Caco-2 (cell line): ENCODE measurements at regions not wholly inside any gene's neighbourhood (a gene's known extent, or its start where the extent isn't known, plus 50 kb on each side); places are given as distances from the start of the nearest gene placed in this dataset.

Experiments
- BruUV-seq: library from RNA; stranded (reverse); fragments of 400-500 nt; replicated peaks from 2 replicates; lab custom pipeline; 2021; lab: Mats Ljungman, UMichigan
- CTCF ChIA-PET: fragments of 300-600 bp; sonication (Branson Sonifier 250); formaldehyde crosslinking; loops from one replicate; lab custom pipeline; 2022; ENCODE audit warnings: antibody characterized with exemption; lab: Charles Lee
- POLR2A ChIA-PET: fragments of 300-600 bp; sonication (Branson Sonifier 250); formaldehyde crosslinking; loops from one replicate; lab custom pipeline; 2022; ENCODE audit warnings: antibody characterized with exemption; lab: Charles Lee
- DNase-seq, 2 experiments: peaks; one replicate each; pipeline versions ENCODE4 v3.0.0 to v3.0.0-alpha.2; 2020 to 2022
- H3K27me3 ChIP-seq: replicated peaks from 2 replicates; pipeline ENCODE4 v1.6.0; 2011; ENCODE audit warnings: low read length; ENCODE audit not compliant: control insufficient read depth, insufficient read depth
- H3K36me3 ChIP-seq: 2 replicates; pipeline ENCODE4 v1.5.1; 2011; ENCODE audit warnings: low read length; ENCODE audit not compliant: control insufficient read depth, insufficient read depth
- H3K4me1 ChIP-seq: fragments of 250-450 bp; sonication (Bioruptor Pico); 2 replicates; pipeline ENCODE4 v1.5.1; 2020; ENCODE audit warnings: mild to moderate bottlenecking
- H3K4me3 ChIP-seq: 2 replicates; pipeline ENCODE4 v1.5.1; 2011; ENCODE audit warnings: low read depth, mild to moderate bottlenecking, control low read depth, low read length
- H3K9me3 ChIP-seq: fragments of 250-450 bp; sonication (Bioruptor Pico); 2 replicates; pipeline ENCODE4 v1.5.1; 2020; ENCODE audit warnings: mild to moderate bottlenecking, moderate library complexity
- H3K27ac Mint-ChIP-seq: one replicate; pipeline ENCODE4 v1.8.0; 2022; ENCODE audit warnings: mixed read lengths; ENCODE audit not compliant: unreplicated experiment
- H3K27me3 Mint-ChIP-seq: one replicate; pipeline ENCODE4 v1.8.0; 2022; ENCODE audit warnings: mixed read lengths; ENCODE audit not compliant: insufficient read depth, unreplicated experiment
- H3K36me3 Mint-ChIP-seq: one replicate; pipeline ENCODE4 v1.8.0; 2022; ENCODE audit warnings: mild to moderate bottlenecking, mixed read lengths; ENCODE audit not compliant: insufficient read depth, unreplicated experiment
- H3K4me1 Mint-ChIP-seq: one replicate; pipeline ENCODE4 v1.8.0; 2022; ENCODE audit warnings: low read depth, mixed read lengths; ENCODE audit not compliant: unreplicated experiment
- H3K4me3 Mint-ChIP-seq: one replicate; pipeline ENCODE4 v1.8.0; 2022; ENCODE audit warnings: mild to moderate bottlenecking, moderate library complexity, mixed read lengths; ENCODE audit not compliant: unreplicated experiment
- H3K9me3 Mint-ChIP-seq: one replicate; pipeline ENCODE4 v1.8.0; 2022; ENCODE audit warnings: mixed read lengths; ENCODE audit not compliant: unreplicated experiment
- intact Hi-C: fragments of 100-400 bp; cut with micrococcal nuclease; formaldehyde crosslinking; loops from one replicate; pipeline ENCODE4 v1.10.0; 2022; ENCODE audit not compliant: unreplicated experiment
- TF ChIP-seq, protein P1 (sequence below), 2 experiments: fragments of 200-600 bp in 1 of 2; IDR thresholded peaks; 1 replicate in 1 of 2; 2 replicates in 1 of 2; pipeline versions ENCODE4 v1.5.1 to v1.8.0; 2011 to 2022; ENCODE audit warnings: antibody characterized with exemption in 1 of 2, control low read depth in 1 of 2, inconsistent platforms in 1 of 2, low read depth in 1 of 2, low read length in 1 of 2, mild to moderate bottlenecking in 1 of 2, moderate library complexity in 1 of 2; ENCODE audit not compliant: insufficient read depth in 1 of 2, severe bottlenecking in 1 of 2, unreplicated experiment in 1 of 2

DNA sequence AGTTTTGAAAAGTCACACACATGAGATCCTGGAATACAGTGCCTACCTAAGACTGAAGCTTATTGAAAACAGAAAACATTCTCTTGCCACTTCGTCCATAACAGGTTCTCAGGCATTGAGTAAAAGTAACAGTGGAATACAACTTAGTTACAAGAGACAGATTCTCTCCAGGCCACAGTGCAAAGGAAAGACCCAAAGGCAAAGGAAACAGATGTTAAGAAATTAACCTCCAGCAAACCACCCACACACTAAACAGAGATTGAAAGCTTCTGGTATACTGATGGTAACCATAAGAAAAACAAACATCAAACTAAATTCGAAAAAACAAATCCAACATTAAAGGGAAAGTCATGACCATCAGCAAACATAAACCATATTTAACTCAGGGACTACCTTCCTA is 914.7 kb downstream of the SLITRK5 start:
- TF ChIP-seq, protein P1, sequence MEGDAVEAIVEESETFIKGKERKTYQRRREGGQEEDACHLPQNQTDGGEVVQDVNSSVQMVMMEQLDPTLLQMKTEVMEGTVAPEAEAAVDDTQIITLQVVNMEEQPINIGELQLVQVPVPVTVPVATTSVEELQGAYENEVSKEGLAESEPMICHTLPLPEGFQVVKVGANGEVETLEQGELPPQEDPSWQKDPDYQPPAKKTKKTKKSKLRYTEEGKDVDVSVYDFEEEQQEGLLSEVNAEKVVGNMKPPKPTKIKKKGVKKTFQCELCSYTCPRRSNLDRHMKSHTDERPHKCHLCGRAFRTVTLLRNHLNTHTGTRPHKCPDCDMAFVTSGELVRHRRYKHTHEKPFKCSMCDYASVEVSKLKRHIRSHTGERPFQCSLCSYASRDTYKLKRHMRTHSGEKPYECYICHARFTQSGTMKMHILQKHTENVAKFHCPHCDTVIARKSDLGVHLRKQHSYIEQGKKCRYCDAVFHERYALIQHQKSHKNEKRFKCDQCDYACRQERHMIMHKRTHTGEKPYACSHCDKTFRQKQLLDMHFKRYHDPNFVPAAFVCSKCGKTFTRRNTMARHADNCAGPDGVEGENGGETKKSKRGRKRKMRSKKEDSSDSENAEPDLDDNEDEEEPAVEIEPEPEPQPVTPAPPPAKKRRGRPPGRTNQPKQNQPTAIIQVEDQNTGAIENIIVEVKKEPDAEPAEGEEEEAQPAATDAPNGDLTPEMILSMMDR (IDR thresholded peaks at IDR 0.05; ENCODE audit: insufficient read depth in 1 of 2, low read depth in 1 of 2, low read length in 1 of 2, severe bottlenecking in 1 of 2, unreplicated experiment in 1 of 2): no peak
- Histone ChIP-seq H3K36me3 (no peaks in the 10 kb centered on the region), H3K4me3 (no peak overlapping the region), H3K4me1 (no peaks in the 10 kb centered on the region), H3K9me3 (no peaks in the 10 kb centered on the region), H3K27me3 (no peaks in the 10 kb centered on the region)
- H3K4me3 Mint-ChIP-seq: no peak overlapping the region
- CTCF ChIA-PET: no interaction called here
- H3K27ac Mint-ChIP-seq: no peak overlapping the region
- DNase-seq: no peak
- H3K27me3 Mint-ChIP-seq: no peaks in the 10 kb centered on the region
- peaks cover 7% of the 10 kb centered on the region for H3K4me1 Mint-ChIP-seq
- POLR2A ChIA-PET: no interaction called here
- no TSS peak for BruUV-seq
- no peaks in the 10 kb centered on the region for H3K36me3 Mint-ChIP-seq
- intact Hi-C loops: no loop called here
- H3K9me3 Mint-ChIP-seq: no peaks in the 10 kb centered on the region

DNA sequence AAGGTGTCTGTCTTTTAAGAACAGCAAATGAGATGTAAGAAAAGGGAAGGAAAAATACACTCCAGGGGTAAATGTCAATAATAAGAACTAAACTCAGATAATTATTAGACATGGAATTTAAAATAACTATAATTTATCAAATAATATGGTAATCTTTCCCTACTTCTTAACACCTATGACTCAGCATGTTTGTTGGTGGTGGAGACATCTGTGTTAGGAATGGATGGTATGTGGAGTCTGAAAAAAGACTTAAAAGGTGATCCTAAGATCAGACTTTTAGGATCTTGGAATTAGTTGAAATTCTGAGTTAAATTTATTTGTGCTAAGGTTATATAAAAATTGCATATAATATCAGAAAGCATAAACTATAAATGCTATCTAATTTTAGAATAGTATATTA is 915.1 kb downstream of the SLITRK5 start:
- Histone ChIP-seq H3K36me3 (no peaks in the 10 kb centered on the region), H3K9me3 (no peaks in the 10 kb centered on the region; the same call in 1 of the 2 replicates), H3K27me3 (no peaks in the 10 kb centered on the region), H3K4me3 (no peak overlapping the region), H3K4me1 (no peaks in the 10 kb centered on the region)
- no TSS peak for BruUV-seq
- Mint-ChIP-seq H3K4me3 (no peak overlapping the region), H3K4me1 (peaks cover 7% of the 10 kb centered on the region), H3K27ac (no peak overlapping the region), H3K9me3 (no peaks in the 10 kb centered on the region), H3K27me3 (no peaks in the 10 kb centered on the region), H3K36me3 (no peaks in the 10 kb centered on the region)
- ChIA-PET POLR2A (no interaction called here), CTCF (no interaction called here)
- TF ChIP-seq, protein P1 (IDR thresholded peaks at IDR 0.05; ENCODE audit: insufficient read depth in 1 of 2, low read depth in 1 of 2, low read length in 1 of 2, severe bottlenecking in 1 of 2, unreplicated experiment in 1 of 2): no peak
- intact Hi-C loops: no loop called here
- no peak for DNase-seq

DNA sequence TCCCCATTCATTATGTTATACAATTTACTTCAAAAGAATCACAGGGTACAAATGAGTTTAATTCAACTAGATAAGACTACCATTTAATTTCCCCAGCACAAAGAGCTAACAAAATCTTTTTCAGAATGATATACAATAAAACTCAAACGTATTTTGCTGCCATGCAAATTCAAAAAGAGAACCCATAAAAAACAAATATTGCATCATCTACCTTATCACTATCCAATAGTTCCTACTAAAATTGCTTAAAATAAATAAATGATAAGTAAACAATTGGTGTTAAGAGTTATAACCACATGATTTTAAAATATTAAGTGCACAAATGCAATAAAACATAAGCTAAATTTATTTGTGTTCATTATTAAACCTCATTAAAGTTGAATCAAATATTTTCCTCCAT is 919.4 kb downstream of the SLITRK5 start:
- Histone ChIP-seq H3K9me3 (peaks cover 9% of the 10 kb centered on the region), H3K4me3 (no peak overlapping the region), H3K27me3 (no peaks in the 10 kb centered on the region), H3K4me1 (no peaks in the 10 kb centered on the region), H3K36me3 (no peaks in the 10 kb centered on the region)
- Mint-ChIP-seq H3K27me3 (no peaks in the 10 kb centered on the region), H3K4me1 (peaks cover 6% of the 10 kb centered on the region), H3K4me3 (no peak overlapping the region), H3K9me3 (peaks cover 18% of the 10 kb centered on the region), H3K36me3 (no peaks in the 10 kb centered on the region), H3K27ac (no peak overlapping the region)
- intact Hi-C loops: no loop called here
- no TSS peak for BruUV-seq
- DNase-seq: no peak
- ChIA-PET POLR2A (no interaction called here), CTCF (no interaction called here)
- TF ChIP-seq, protein P1 (IDR thresholded peaks at IDR 0.05; ENCODE audit: insufficient read depth in 1 of 2, low read depth in 1 of 2, low read length in 1 of 2, severe bottlenecking in 1 of 2, unreplicated experiment in 1 of 2): no peak
